Rectal smooth muscle tissue (tissue), 1 donor: ENCODE measurements at regions not wholly inside any gene's neighbourhood (a gene's known extent, or its start where the extent isn't known, plus 50 kb on each side); places are given as distances from the start of the nearest gene placed in this dataset.

Source experiments
- H3K27ac ChIP-seq: one replicate; pipeline ENCODE4 v1.7.0; 2013; ENCODE audit warnings: low read depth, low read length, inconsistent platforms
- H3K27me3 ChIP-seq: one replicate; pipeline ENCODE4 v1.7.0; 2013; ENCODE audit warnings: low read length; ENCODE audit not compliant: control insufficient read depth, insufficient read depth
- H3K36me3 ChIP-seq: one replicate; pipeline ENCODE4 v1.7.0; 2013; ENCODE audit warnings: low read length; ENCODE audit not compliant: control insufficient read depth, insufficient read depth
- H3K4me1 ChIP-seq: one replicate; pipeline ENCODE4 v1.7.0; 2013; ENCODE audit warnings: low read length; ENCODE audit not compliant: control insufficient read depth, insufficient read depth
- H3K4me3 ChIP-seq: one replicate; pipeline ENCODE4 v1.7.0; 2013; ENCODE audit warnings: low read length
- H3K9ac ChIP-seq: one replicate; pipeline ENCODE4 v1.7.0; 2013; ENCODE audit warnings: low read length

DNA sequence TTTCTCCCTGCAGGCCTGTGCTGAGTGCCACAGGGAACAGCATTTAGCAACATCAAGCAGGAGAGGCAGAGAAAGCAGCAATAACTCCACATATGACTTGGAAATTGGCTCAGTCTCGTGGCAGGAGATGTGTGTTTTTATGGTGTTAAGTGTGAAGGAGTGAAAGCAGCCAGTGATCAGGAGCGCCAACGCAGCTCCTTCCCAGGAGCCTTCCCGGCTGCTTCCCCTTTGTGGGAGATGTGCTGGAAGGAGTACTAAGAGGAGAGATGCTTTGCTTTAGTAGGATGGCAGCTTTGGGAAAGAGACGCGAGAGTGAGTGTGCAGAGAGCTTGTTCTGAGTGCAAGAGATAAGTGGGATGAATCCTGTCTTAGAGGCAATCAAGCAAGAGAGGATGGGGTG lies 54.7 kb upstream of the KIRREL3 start:
- H3K4me1 ChIP-seq, result no peaks in the 10 kb centered on the region

DNA sequence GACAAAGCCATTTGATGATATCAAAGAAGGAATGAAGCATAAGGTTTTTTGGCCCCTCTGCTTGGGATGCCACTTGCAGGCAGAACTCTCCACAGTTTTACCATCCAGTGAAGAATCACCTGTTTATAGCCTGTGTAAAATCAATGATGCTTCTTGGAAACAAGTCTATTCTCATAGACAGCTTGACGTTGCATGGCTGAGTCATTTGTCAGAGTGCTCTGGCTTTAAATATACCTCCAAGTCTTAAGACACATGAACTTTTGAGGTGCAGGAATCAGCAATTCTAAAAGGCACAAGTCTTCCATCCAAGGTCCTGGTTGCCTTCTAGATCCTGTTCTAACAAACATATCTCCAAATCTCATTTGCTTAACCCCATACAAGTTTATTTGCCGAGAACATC lies 53.6 kb upstream of the KIRREL3 start:
- no peak overlapping the region for H3K27ac ChIP-seq

More for the DNA sequence above, 54.7 kb upstream of the KIRREL3 start:
- H3K27ac ChIP-seq, result no peak overlapping the region
- no peak overlapping the region for H3K4me3 ChIP-seq
- H3K36me3 ChIP-seq, result no peaks in the 10 kb centered on the region
- no peaks in the 10 kb centered on the region for H3K27me3 ChIP-seq
- H3K9ac ChIP-seq, result no peak overlapping the region

GRCh38 chr11:127052404-127052803 lies 51.8 kb upstream of the KIRREL3 start:
- Histone ChIP-seq H3K27me3 (no peaks in the 10 kb centered on the region), H3K27ac (no peak overlapping the region), H3K36me3 (no peaks in the 10 kb centered on the region), H3K4me1 (no peaks in the 10 kb centered on the region), H3K4me3 (no peak overlapping the region), H3K9ac (no peak overlapping the region)

More for the DNA sequence above, 53.6 kb upstream of the KIRREL3 start:
- H3K27me3 ChIP-seq, result no peaks in the 10 kb centered on the region
- H3K4me1 ChIP-seq, result no peaks in the 10 kb centered on the region
- H3K36me3 ChIP-seq, result no peaks in the 10 kb centered on the region
- no peak overlapping the region for H3K4me3 ChIP-seq
- no peak overlapping the region for H3K9ac ChIP-seq
